Upper lobe of left lung (tissue), 4 donors: ENCODE measurements at regions not wholly inside any gene's neighbourhood (a gene's known extent, or its start where the extent isn't known, plus 50 kb on each side); places are given as distances from the start of the nearest gene placed in this dataset.

Source experiments
- EP300 ChIP-seq, 4 donors: sonication (generic); formaldehyde crosslinking; IDR thresholded peaks; one replicate each; pipeline ENCODE4 v1.5.1; 2017; ENCODE audit warnings: antibody characterized with exemption in 4 of 4, control low read depth in 2 of 4
- POLR2A ChIP-seq, 4 donors: fragments of 450-650 bp; IDR thresholded peaks; one replicate each; pipeline ENCODE4 v1.5.1; 2016 to 2017; ENCODE audit warnings: antibody characterized with exemption in 4 of 4, mild to moderate bottlenecking in 2 of 4
- POLR2AphosphoS5 ChIP-seq, 2 donors: sonication (generic); formaldehyde crosslinking; IDR thresholded peaks; one replicate each; pipeline ENCODE4 v1.5.1; 2017; ENCODE audit warnings: antibody characterized with exemption in 2 of 2
- TF ChIP-seq, protein P1 (sequence below), 6 experiments: fragments of 450-650 bp in 4 of 6; fragments of 200-600 bp in 2 of 6; sonication (generic) in 2 of 6; IDR thresholded peaks; one replicate each; pipeline ENCODE4 v1.5.1; 2016 to 2019; ENCODE audit warnings: antibody characterized with exemption in 6 of 6

DNA sequence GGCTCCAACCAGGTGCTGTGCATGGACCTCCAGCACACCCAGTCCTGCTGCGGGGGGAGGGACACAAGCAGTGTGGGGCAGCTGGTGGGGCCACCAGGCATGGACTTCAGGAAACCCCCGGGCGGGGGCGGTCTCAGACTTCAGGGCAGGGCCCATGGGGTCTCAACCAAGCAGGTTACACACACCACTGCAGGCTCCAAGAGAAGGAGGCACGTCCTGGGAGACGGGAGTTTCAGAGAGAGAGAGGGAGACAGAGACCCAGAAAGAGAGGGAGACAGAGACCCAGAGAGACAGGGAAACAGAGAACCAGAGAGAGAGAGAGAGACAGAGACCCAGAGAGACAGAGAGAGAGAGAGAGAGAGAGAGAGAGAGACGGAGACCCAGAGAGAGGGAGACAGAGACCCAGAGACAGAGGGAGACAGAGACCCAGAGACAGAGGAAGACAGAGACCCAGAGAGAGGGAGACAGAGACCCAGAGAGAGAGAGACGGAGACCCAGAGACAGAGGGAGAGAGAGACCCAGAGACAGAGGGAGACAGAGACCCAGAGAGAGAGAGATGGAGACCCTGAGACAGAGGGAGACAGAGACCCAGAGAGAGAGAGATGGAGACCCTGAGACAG lies 128.9 kb downstream of the NCOR2 start:
- TF ChIP-seq POLR2A (IDR thresholded peaks at IDR 0.05) (no peak), EP300 (IDR thresholded peaks at IDR 0.05) (no peak), POLR2AphosphoS5 (IDR thresholded peaks at IDR 0.05) (no peak)
- TF ChIP-seq, protein P1, sequence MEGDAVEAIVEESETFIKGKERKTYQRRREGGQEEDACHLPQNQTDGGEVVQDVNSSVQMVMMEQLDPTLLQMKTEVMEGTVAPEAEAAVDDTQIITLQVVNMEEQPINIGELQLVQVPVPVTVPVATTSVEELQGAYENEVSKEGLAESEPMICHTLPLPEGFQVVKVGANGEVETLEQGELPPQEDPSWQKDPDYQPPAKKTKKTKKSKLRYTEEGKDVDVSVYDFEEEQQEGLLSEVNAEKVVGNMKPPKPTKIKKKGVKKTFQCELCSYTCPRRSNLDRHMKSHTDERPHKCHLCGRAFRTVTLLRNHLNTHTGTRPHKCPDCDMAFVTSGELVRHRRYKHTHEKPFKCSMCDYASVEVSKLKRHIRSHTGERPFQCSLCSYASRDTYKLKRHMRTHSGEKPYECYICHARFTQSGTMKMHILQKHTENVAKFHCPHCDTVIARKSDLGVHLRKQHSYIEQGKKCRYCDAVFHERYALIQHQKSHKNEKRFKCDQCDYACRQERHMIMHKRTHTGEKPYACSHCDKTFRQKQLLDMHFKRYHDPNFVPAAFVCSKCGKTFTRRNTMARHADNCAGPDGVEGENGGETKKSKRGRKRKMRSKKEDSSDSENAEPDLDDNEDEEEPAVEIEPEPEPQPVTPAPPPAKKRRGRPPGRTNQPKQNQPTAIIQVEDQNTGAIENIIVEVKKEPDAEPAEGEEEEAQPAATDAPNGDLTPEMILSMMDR (IDR thresholded peaks at IDR 0.05): no peak
